Stimulated activated memory B cell treated with anti-CD40 and anti-IgM and Interleukin-4, amounts not matched to agents 10 μg/mL and 1 μg/mL and 100 μg/mL, for 72 hours (primary cell): ENCODE measurements at regions not wholly inside any gene's neighbourhood (a gene's known extent, or its start where the extent isn't known, plus 50 kb on each side); places are given as distances from the start of the nearest gene placed in this dataset.
A peak's percentile ranks its signal among the peaks of the same experiment; 100 is the strongest.
"Not testable (repeated sequence)": the region's sequence is repeated elsewhere in the genome, so short reads cannot be mapped to it uniquely, and the experiment has no call there.

Source experiments
- ATAC-seq: fragments of 150-1000 bp; cut with Tn5 transposase; 2 replicates; pipeline ENCODE4 v1.10.0; 2021
- H3K27ac Mint-ChIP-seq: one replicate; pipeline ENCODE4 v1.8.0; 2022; ENCODE audit warnings: mild to moderate bottlenecking, mixed read lengths
- H3K27me3 Mint-ChIP-seq: one replicate; pipeline ENCODE4 v1.8.0; 2022; ENCODE audit warnings: mixed read lengths
- H3K36me3 Mint-ChIP-seq: one replicate; pipeline ENCODE4 v1.8.0; 2022; ENCODE audit warnings: mixed read lengths
- H3K4me1 Mint-ChIP-seq: one replicate; pipeline ENCODE4 v1.8.0; 2022; ENCODE audit warnings: mixed read lengths
- H3K4me3 Mint-ChIP-seq: one replicate; pipeline ENCODE4 v1.8.0; 2022; ENCODE audit warnings: mild to moderate bottlenecking, moderate library complexity, mixed read lengths
- H3K9me3 Mint-ChIP-seq: one replicate; pipeline ENCODE4 v1.8.0; 2022; ENCODE audit warnings: mixed read lengths

GRCh38 chr9:110131499-110131898, 76.5 kb downstream of the C9orf152 start:
- peak overlapping the region; percentile 82 for H3K27ac Mint-ChIP-seq
- no peaks in the 10 kb centered on the region for H3K9me3 Mint-ChIP-seq
- no peak for ATAC-seq
- H3K36me3 Mint-ChIP-seq = peaks cover 75% of the 10 kb centered on the region
- no peaks in the 10 kb centered on the region for H3K27me3 Mint-ChIP-seq
- peaks cover 87% of the 10 kb centered on the region for H3K4me1 Mint-ChIP-seq
- H3K4me3 Mint-ChIP-seq = no peak overlapping the region

- Mint-ChIP-seq H3K27ac (peak overlapping the region; percentile 82), H3K4me1 (peaks cover 87% of the 10 kb centered on the region), H3K36me3 (peaks cover 81% of the 10 kb centered on the region)
- not testable (repeated sequence) for H3K9me3 Mint-ChIP-seq, H3K4me3 Mint-ChIP-seq, ATAC-seq, H3K27me3 Mint-ChIP-seq
These were observed 75.4 kb downstream of the C9orf152 start for GRCh38 chr9:110132531-110132930.

- peak overlapping the region; percentile 71 for H3K27ac Mint-ChIP-seq
- H3K27me3 Mint-ChIP-seq = no peaks in the 10 kb centered on the region
- peaks cover 87% of the 10 kb centered on the region for H3K4me1 Mint-ChIP-seq
- H3K36me3 Mint-ChIP-seq = peaks cover 81% of the 10 kb centered on the region
- no peak for ATAC-seq
- H3K9me3 Mint-ChIP-seq = no peaks in the 10 kb centered on the region
- no peak overlapping the region for H3K4me3 Mint-ChIP-seq
These were observed 74.9 kb downstream of the C9orf152 start for GRCh38 chr9:110133059-110133458.

- Mint-ChIP-seq H3K9me3 (no peaks in the 10 kb centered on the region), H3K36me3 (peaks cover 82% of the 10 kb centered on the region), H3K27me3 (no peaks in the 10 kb centered on the region), H3K4me1 (peaks cover 85% of the 10 kb centered on the region), H3K4me3 (no peak overlapping the region), H3K27ac (peak overlapping the region; percentile 71)
- ATAC-seq = no peak
These were observed 74.2 kb downstream of the C9orf152 start for GRCh38 chr9:110133608-110134210.

GRCh38 chr9:110135846-110136245, 72.1 kb downstream of the C9orf152 start:
- no peaks in the 10 kb centered on the region for H3K27me3 Mint-ChIP-seq
- H3K36me3 Mint-ChIP-seq = peaks cover 89% of the 10 kb centered on the region
- no peaks in the 10 kb centered on the region for H3K9me3 Mint-ChIP-seq
- H3K27ac Mint-ChIP-seq = no peak overlapping the region
- no peak overlapping the region for H3K4me3 Mint-ChIP-seq
- ATAC-seq = no peak
- H3K4me1 Mint-ChIP-seq = peaks cover 85% of the 10 kb centered on the region

- peak overlapping the region; percentile 25 for H3K27ac Mint-ChIP-seq
- peak overlapping the region; percentile 15 for H3K4me3 Mint-ChIP-seq
- H3K9me3 Mint-ChIP-seq = no peaks in the 10 kb centered on the region
- peaks cover 84% of the 10 kb centered on the region for H3K4me1 Mint-ChIP-seq
- no peak for ATAC-seq
- H3K27me3 Mint-ChIP-seq = no peaks in the 10 kb centered on the region
- peaks cover 89% of the 10 kb centered on the region for H3K36me3 Mint-ChIP-seq
These were observed 71.2 kb downstream of the C9orf152 start for GRCh38 chr9:110136802-110137201.

GRCh38 chr9:110140276-110140675, 67.7 kb downstream of the C9orf152 start:
- no peak overlapping the region for H3K27ac Mint-ChIP-seq
- H3K27me3 Mint-ChIP-seq = no peaks in the 10 kb centered on the region
- H3K9me3 Mint-ChIP-seq = no peaks in the 10 kb centered on the region
- no peak for ATAC-seq
- H3K4me3 Mint-ChIP-seq = no peak overlapping the region
- H3K4me1 Mint-ChIP-seq = peaks cover 87% of the 10 kb centered on the region
- peaks cover 89% of the 10 kb centered on the region for H3K36me3 Mint-ChIP-seq

- no peak for ATAC-seq
- Mint-ChIP-seq H3K4me1 (peaks cover 92% of the 10 kb centered on the region), H3K9me3 (no peaks in the 10 kb centered on the region), H3K27ac (peak overlapping the region; percentile 37), H3K36me3 (peaks cover 90% of the 10 kb centered on the region), H3K4me3 (no peak overlapping the region), H3K27me3 (no peaks in the 10 kb centered on the region)
These were observed 66.6 kb downstream of the C9orf152 start for GRCh38 chr9:110141227-110141793.

- H3K36me3 Mint-ChIP-seq = peaks cover 87% of the 10 kb centered on the region
- ATAC-seq = no peak
- peak overlapping the region; percentile 90 for H3K27ac Mint-ChIP-seq
- H3K9me3 Mint-ChIP-seq = no peaks in the 10 kb centered on the region
- peak overlapping the region; percentile 72 for H3K4me3 Mint-ChIP-seq
- no peaks in the 10 kb centered on the region for H3K27me3 Mint-ChIP-seq
- peaks cover 91% of the 10 kb centered on the region for H3K4me1 Mint-ChIP-seq
These were observed 65.7 kb downstream of the C9orf152 start for GRCh38 chr9:110142253-110142652.

GRCh38 chr9:110142868-110143481, 65.0 kb downstream of the C9orf152 start:
- peaks cover 82% of the 10 kb centered on the region for H3K36me3 Mint-ChIP-seq
- ATAC-seq = peak; percentile 42
- peak overlapping the region; percentile 72 for H3K4me3 Mint-ChIP-seq

GRCh38 chr9:110143485-110143884, 64.5 kb downstream of the C9orf152 start:
- H3K36me3 Mint-ChIP-seq = peaks cover 82% of the 10 kb centered on the region
- peaks cover 91% of the 10 kb centered on the region for H3K4me1 Mint-ChIP-seq
- peak overlapping the region; percentile 72 for H3K4me3 Mint-ChIP-seq
- peak; percentile 76 for ATAC-seq
- peak overlapping the region; percentile 90 for H3K27ac Mint-ChIP-seq
- no peaks in the 10 kb centered on the region for H3K27me3 Mint-ChIP-seq
- H3K9me3 Mint-ChIP-seq = no peaks in the 10 kb centered on the region

More at GRCh38 chr9:110142868-110143481, 65.0 kb downstream of the C9orf152 start:
- Mint-ChIP-seq H3K4me1 (peaks cover 91% of the 10 kb centered on the region), H3K9me3 (no peaks in the 10 kb centered on the region), H3K27ac (peak overlapping the region; percentile 90), H3K27me3 (no peaks in the 10 kb centered on the region)

- no peaks in the 10 kb centered on the region for H3K27me3 Mint-ChIP-seq
- ATAC-seq = peak; percentile 81
- peak overlapping the region; percentile 72 for H3K4me3 Mint-ChIP-seq
- no peaks in the 10 kb centered on the region for H3K9me3 Mint-ChIP-seq
- peaks cover 94% of the 10 kb centered on the region for H3K4me1 Mint-ChIP-seq
- peak overlapping the region; percentile 90 for H3K27ac Mint-ChIP-seq
- peaks cover 82% of the 10 kb centered on the region for H3K36me3 Mint-ChIP-seq
These were observed 63.9 kb downstream of the C9orf152 start for GRCh38 chr9:110143950-110144545.

GRCh38 chr9:110146373-110146772, 61.6 kb downstream of the C9orf152 start:
- Mint-ChIP-seq H3K27ac (peak overlapping the region; percentile 70), H3K36me3 (peaks cover 82% of the 10 kb centered on the region), H3K4me1 (peaks cover 94% of the 10 kb centered on the region), H3K9me3 (no peaks in the 10 kb centered on the region), H3K4me3 (peak overlapping the region; percentile 50), H3K27me3 (no peaks in the 10 kb centered on the region)
- ATAC-seq = no peak

GRCh38 chr9:110148384-110148783, 59.6 kb downstream of the C9orf152 start:
- Mint-ChIP-seq H3K36me3 (peaks cover 79% of the 10 kb centered on the region), H3K9me3 (no peaks in the 10 kb centered on the region), H3K4me1 (peaks cover 95% of the 10 kb centered on the region), H3K27ac (peak overlapping the region; percentile 70), H3K4me3 (peak overlapping the region; percentile 50), H3K27me3 (no peaks in the 10 kb centered on the region)
- peak; percentile 83 for ATAC-seq

- H3K27ac Mint-ChIP-seq = peak overlapping the region; percentile 70
These were observed 59.1 kb downstream of the C9orf152 start for GRCh38 chr9:110148891-110149290.

More at GRCh38 chr9:110148891-110149290, 59.1 kb downstream of the C9orf152 start:
- peaks cover 95% of the 10 kb centered on the region for H3K4me1 Mint-ChIP-seq
- H3K4me3 Mint-ChIP-seq = peak overlapping the region; percentile 50
- ATAC-seq = no peak
- no peaks in the 10 kb centered on the region for H3K27me3 Mint-ChIP-seq
- H3K9me3 Mint-ChIP-seq = no peaks in the 10 kb centered on the region
- peaks cover 80% of the 10 kb centered on the region for H3K36me3 Mint-ChIP-seq
